Uterus (tissue), 3 donors: ENCODE measurements at regions not wholly inside any gene's neighbourhood (a gene's known extent, or its start where the extent isn't known, plus 50 kb on each side); places are given as distances from the start of the nearest gene placed in this dataset.

Experiments
- DNase-seq, 2 donors: peaks; one replicate each; pipeline ENCODE4 v3.0.0-alpha.2; 2019 to 2020
- H3K27ac ChIP-seq, 2 donors: fragments of 200-600 bp; sonication (generic); 1 replicate in 1 of 2; 2 replicates in 1 of 2; pipeline ENCODE4 v1.5.1; 2016 to 2018
- H3K27me3 ChIP-seq, 2 donors: fragments of 200-600 bp; sonication (generic); one replicate each; pipeline ENCODE4 v1.5.1; 2018 to 2019; ENCODE audit warnings: control low read depth in 1 of 2
- H3K36me3 ChIP-seq, 2 donors: fragments of 200-600 bp; sonication (generic); one replicate each; pipeline ENCODE4 v1.5.1; 2019; ENCODE audit warnings: control low read depth in 1 of 2
- H3K4me1 ChIP-seq, 2 donors: fragments of 200-600 bp; sonication (generic); one replicate each; pipeline ENCODE4 v1.5.1; 2018 to 2019; ENCODE audit warnings: control low read depth in 1 of 2
- H3K4me3 ChIP-seq, 2 donors: fragments of 200-600 bp; sonication (generic); 1 replicate in 1 of 2; 2 replicates in 1 of 2; pipeline ENCODE4 v1.5.1; 2018 to 2019; ENCODE audit warnings: mild to moderate bottlenecking in 1 of 2
- H3K9me3 ChIP-seq, 2 donors: fragments of 200-600 bp; sonication (generic); one replicate each; pipeline ENCODE4 v1.5.1; 2019; ENCODE audit warnings: control low read depth in 1 of 2
- POLR2A ChIP-seq, 2 donors: fragments of 450-650 bp; IDR thresholded peaks; one replicate each; pipeline ENCODE4 v1.6.1; 2016; ENCODE audit warnings: antibody characterized with exemption in 2 of 2, mild to moderate bottlenecking in 1 of 2, moderate library complexity in 1 of 2
- intact Hi-C: fragments of 100-400 bp; cut with DNase I; formaldehyde crosslinking; loops from one replicate; pipeline ENCODE4 v1.15.1; 2023; ENCODE audit warnings: low total_unique reads
- TF ChIP-seq, protein P1 (sequence below), 4 experiments: fragments of 200-600 bp in 2 of 4; fragments of 450-650 bp in 2 of 4; sonication (generic) in 2 of 4; IDR thresholded peaks; one replicate each; pipeline ENCODE4 v1.5.1; 2016 to 2019; ENCODE audit warnings: antibody characterized with exemption in 4 of 4, mild to moderate bottlenecking in 2 of 4, moderate library complexity in 1 of 4
- donor health status: DM: yes; HTN: yes; CAD: no.

DNA sequence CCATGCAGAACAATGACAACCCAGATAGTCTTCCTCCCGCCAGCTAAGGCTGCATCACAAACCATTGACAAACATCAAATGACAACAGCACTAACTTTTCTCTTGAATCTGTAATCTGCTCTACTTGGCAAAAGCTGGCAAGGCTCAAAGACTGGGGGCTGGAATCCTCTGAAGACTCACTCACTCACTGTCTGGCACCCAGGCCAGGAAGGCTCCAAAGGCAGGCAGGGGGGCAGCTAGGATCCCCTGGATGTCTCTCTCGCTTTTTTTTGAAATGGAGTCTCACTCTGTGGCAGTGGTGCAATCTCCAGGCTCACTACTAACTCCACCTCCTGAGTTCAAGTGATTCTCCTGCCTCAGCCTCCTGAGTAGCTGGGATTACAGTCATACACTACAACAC lies 159.7 kb upstream of the GPR26 start:
- Histone ChIP-seq H3K9me3 (no peaks in the 10 kb centered on the region), H3K27me3 (no peaks in the 10 kb centered on the region), H3K4me1 (no peaks in the 10 kb centered on the region), H3K27ac (no peak overlapping the region), H3K4me3 (no peak overlapping the region), H3K36me3 (no peaks in the 10 kb centered on the region)
- intact Hi-C loops, result no loop called here
- no peak for DNase-seq
- TF ChIP-seq, protein P1, sequence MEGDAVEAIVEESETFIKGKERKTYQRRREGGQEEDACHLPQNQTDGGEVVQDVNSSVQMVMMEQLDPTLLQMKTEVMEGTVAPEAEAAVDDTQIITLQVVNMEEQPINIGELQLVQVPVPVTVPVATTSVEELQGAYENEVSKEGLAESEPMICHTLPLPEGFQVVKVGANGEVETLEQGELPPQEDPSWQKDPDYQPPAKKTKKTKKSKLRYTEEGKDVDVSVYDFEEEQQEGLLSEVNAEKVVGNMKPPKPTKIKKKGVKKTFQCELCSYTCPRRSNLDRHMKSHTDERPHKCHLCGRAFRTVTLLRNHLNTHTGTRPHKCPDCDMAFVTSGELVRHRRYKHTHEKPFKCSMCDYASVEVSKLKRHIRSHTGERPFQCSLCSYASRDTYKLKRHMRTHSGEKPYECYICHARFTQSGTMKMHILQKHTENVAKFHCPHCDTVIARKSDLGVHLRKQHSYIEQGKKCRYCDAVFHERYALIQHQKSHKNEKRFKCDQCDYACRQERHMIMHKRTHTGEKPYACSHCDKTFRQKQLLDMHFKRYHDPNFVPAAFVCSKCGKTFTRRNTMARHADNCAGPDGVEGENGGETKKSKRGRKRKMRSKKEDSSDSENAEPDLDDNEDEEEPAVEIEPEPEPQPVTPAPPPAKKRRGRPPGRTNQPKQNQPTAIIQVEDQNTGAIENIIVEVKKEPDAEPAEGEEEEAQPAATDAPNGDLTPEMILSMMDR (IDR thresholded peaks at IDR 0.05), result no peak
- no peak for TF ChIP-seq POLR2A (IDR thresholded peaks at IDR 0.05)

- Histone ChIP-seq H3K36me3 (no peaks in the 10 kb centered on the region), H3K9me3 (no peaks in the 10 kb centered on the region), H3K4me3 (no peak overlapping the region), H3K27me3 (no peaks in the 10 kb centered on the region), H3K4me1 (no peaks in the 10 kb centered on the region), H3K27ac (no peak overlapping the region)
- DNase-seq, result no peak
- intact Hi-C loops, result no loop called here
- TF ChIP-seq, protein P1 (IDR thresholded peaks at IDR 0.05), result no peak
- TF ChIP-seq POLR2A (IDR thresholded peaks at IDR 0.05), result no peak
Observed at GRCh38 chr10:123507298-123507697, 158.9 kb upstream of the GPR26 start.

DNA sequence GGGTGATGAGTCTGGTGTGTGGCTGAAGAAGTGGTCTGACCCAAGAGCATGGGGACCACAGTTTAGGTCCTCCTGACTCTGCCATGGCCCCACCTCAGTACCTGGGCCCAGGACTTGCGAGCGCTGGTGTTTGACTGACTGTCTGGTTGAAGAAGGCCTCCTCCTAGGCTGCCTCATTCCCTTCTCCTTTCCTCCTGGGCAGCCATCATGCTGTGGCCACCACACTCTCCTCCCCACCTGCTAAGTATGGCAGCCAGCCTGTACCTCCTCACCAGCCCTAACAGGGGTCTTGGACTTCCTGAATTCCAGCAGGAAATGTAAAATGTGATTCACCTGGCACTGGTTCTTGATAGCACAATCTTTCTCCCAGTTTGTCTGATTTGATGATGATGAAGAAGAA lies 156.8 kb upstream of the GPR26 start:
- H3K36me3 ChIP-seq, result no peaks in the 10 kb centered on the region
- H3K27ac ChIP-seq, result no peak overlapping the region
- H3K4me3 ChIP-seq, result no peak overlapping the region
- intact Hi-C loops, result no loop called here
- no peaks in the 10 kb centered on the region for H3K4me1 ChIP-seq
- DNase-seq, result no peak
- no peaks in the 10 kb centered on the region for H3K27me3 ChIP-seq
- H3K9me3 ChIP-seq, result no peaks in the 10 kb centered on the region
- TF ChIP-seq, protein P1 (IDR thresholded peaks at IDR 0.05), result no peak

- intact Hi-C loops, result no loop called here
- no peak for DNase-seq
- H3K4me3 ChIP-seq, result no peak overlapping the region
- TF ChIP-seq, protein P1 (IDR thresholded peaks at IDR 0.05), result no peak
- TF ChIP-seq POLR2A (IDR thresholded peaks at IDR 0.05), result no peak
- H3K9me3 ChIP-seq, result no peaks in the 10 kb centered on the region
- no peaks in the 10 kb centered on the region for H3K4me1 ChIP-seq
- H3K27ac ChIP-seq, result no peak overlapping the region
- no peaks in the 10 kb centered on the region for H3K27me3 ChIP-seq
- no peaks in the 10 kb centered on the region for H3K36me3 ChIP-seq
Observed at GRCh38 chr10:123512901-123513775, 153.0 kb upstream of the GPR26 start.

DNA sequence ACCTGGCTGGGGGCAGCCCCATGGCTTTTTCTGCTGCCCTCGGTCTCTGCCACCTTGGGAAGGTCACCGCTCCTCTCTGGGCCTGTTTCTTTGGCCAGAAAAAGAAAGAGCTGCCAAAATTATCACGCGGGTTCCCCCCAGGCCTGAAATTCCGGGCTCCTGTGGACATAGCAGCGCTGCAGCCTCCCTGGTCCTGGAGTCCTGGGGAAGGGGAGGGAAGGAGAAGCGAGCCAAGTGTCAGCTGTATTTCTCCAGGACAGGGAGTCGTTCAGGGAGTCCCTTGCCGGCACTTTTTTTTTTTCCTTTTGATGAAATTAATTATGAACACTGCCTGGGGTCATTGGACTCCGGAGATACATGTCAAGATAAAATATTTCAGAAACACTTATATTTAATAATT lies 152.3 kb upstream of the GPR26 start:
- Histone ChIP-seq H3K9me3 (no peaks in the 10 kb centered on the region), H3K27ac (no peak overlapping the region), H3K4me3 (no peak overlapping the region), H3K4me1 (no peaks in the 10 kb centered on the region), H3K27me3 (no peaks in the 10 kb centered on the region), H3K36me3 (no peaks in the 10 kb centered on the region)
- TF ChIP-seq, protein P1 (IDR thresholded peaks at IDR 0.05), result no peak
- no peak for TF ChIP-seq POLR2A (IDR thresholded peaks at IDR 0.05)
- intact Hi-C loops, result no loop called here
- DNase-seq, result no peak
